RWPE1 (cell line): ENCODE measurements at regions not wholly inside any gene's neighbourhood (a gene's known extent, or its start where the extent isn't known, plus 50 kb on each side); places are given as distances from the start of the nearest gene placed in this dataset.

Experiments
- CTCF ChIA-PET: fragments of 350-600 bp; sonication (Branson Sonifier 250); formaldehyde crosslinking; extraction: SDS; loops from one replicate; lab custom pipeline; 2021; lab: Yijun Ruan, JAX
- POLR2A ChIA-PET: fragments of 400-600 bp; formaldehyde crosslinking; extraction: SDS; loops from one replicate; lab custom pipeline; 2020; ENCODE audit warnings: antibody characterized with exemption; ENCODE audit not compliant: low non-redundant PET; lab: Yijun Ruan, JAX
- DNase-seq: peaks from one replicate; pipeline ENCODE4 v3.0.0; 2012; ENCODE audit warnings: low spot score
- H3K27ac ChIP-seq: fragments of 450-650 bp; 2 replicates; pipeline ENCODE4 v1.5.1; 2017
- TF ChIP-seq, protein P1 (sequence below): fragments of 450-650 bp; conservative IDR thresholded peaks from 2 replicates; pipeline ENCODE4 v1.5.1; 2017; ENCODE audit warnings: low read depth, mild to moderate bottlenecking

DNA sequence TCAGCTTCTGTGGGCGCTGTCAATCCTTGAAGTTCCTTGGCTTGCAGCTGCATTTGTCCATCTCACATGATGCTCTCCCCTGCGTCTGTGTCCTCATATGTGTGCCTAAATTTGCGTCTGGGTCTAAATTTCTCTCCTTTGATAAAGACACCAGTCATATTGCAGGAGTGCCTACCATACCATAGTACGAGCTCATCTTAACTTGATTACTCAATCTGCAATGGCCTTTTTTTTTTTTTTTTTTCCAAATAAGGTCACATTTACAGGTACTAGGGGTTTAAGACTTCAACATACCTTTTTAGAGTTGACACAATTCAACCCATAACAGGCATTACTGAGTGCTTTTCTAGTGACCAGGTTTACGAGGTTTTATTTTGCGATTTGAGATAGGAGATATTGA is 233.3 kb upstream of the TBX3 start:
- no peak for DNase-seq
- H3K27ac ChIP-seq, result no peak overlapping the region
- POLR2A ChIA-PET, result no interaction called here
- CTCF ChIA-PET, result no interaction called here
- TF ChIP-seq, protein P1, sequence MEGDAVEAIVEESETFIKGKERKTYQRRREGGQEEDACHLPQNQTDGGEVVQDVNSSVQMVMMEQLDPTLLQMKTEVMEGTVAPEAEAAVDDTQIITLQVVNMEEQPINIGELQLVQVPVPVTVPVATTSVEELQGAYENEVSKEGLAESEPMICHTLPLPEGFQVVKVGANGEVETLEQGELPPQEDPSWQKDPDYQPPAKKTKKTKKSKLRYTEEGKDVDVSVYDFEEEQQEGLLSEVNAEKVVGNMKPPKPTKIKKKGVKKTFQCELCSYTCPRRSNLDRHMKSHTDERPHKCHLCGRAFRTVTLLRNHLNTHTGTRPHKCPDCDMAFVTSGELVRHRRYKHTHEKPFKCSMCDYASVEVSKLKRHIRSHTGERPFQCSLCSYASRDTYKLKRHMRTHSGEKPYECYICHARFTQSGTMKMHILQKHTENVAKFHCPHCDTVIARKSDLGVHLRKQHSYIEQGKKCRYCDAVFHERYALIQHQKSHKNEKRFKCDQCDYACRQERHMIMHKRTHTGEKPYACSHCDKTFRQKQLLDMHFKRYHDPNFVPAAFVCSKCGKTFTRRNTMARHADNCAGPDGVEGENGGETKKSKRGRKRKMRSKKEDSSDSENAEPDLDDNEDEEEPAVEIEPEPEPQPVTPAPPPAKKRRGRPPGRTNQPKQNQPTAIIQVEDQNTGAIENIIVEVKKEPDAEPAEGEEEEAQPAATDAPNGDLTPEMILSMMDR, result no peak

DNA sequence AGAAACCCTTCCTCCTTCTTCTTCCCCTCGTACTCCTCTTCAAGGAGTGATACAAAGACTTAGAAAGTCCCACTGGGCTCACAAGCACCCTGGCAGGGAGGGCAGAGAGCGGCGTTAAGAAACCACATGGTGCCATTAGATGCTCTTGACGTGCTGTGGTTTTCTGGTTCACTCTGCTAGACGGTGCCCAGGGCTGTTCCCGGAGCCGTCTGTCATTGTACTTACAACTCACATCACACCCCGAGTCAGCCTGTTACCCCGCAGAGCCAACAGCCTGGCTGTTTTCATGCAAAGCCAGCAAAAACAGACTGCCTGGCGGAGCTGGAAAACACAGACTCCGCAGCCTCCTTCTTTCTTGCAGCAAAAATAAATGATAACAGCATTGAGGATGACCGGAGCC is 232.6 kb upstream of the TBX3 start:
- TF ChIP-seq, protein P1, result no peak
- no peak overlapping the region for H3K27ac ChIP-seq
- ChIA-PET CTCF (no interaction called here), POLR2A (no interaction called here)
- DNase-seq, result no peak

DNA sequence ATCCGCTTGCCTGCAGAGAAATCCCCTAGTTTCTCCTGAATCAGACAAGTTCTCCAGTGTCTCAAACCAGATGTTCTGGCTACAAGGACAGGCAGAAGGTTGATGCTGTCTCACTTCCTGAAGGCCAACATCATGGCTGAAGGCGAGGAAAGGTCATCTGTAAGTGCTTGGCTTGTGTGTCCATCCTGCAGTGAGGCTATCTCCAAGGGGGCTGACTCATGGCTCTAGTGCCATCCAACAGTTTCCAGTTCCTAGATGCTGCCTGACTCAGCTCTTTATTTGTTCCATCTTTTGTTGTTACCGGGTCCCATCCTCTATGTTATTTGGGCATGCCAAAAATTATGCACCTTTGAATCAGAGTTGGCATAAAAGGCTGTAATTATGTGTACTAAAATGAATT is 232.1 kb upstream of the TBX3 start:
- TF ChIP-seq, protein P1, result no peak
- no peak for DNase-seq
- no peak overlapping the region for H3K27ac ChIP-seq
- POLR2A ChIA-PET, result no interaction called here
- CTCF ChIA-PET, result no interaction called here

DNA sequence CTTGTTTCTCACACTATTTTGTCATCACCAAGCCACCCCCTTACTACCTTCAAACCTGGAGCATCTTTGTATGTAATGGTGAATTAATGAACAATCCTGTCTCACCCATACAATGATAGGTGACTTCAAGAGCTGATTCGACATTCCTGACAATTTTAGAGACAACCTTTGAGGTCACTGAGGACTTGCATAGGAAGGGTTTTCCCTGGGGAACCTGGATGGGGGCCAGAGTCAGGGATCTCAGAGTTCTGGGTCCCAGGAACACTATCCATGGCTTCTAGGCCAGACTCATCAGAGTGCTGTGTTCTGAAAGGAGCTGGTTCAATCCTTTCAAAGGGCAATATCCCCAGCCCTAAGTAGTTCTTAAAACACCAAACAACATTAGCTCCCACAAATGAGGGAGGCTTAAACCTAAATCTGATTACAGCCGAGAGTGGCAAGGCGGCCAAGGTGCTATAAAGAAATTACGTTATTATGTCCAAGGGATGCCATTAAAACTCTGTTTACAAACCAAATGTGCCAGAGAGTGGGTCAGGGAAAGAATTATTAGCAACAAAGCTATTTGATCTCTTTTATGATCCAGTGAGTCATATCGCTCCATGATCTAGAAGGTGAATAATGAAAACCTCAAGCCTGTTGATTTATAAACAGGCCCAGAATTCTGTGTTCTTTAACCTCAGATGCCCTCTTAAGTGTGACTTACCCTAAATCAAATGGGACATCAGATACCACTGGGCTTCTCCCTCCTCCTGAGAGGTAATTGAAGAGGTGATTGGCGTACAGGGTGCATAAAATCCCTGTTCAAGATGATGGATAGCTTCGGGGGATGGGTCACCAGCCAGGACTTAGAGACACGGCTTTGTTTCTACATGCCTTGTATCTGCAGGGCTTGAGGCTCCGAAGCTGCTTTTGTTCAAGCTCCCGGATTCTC is 230.2 kb upstream of the TBX3 start:
- peak; percentile 80 for DNase-seq
- ChIA-PET POLR2A (no interaction called here), CTCF (interaction anchor here (0.6 kb wide), 1 partner anchor 252 kb away, joined by 3 read pairs; no protein-coding TSS in a partner anchor)
- TF ChIP-seq, protein P1, result no peak
- H3K27ac ChIP-seq, result peak overlapping the region; percentile 69

DNA sequence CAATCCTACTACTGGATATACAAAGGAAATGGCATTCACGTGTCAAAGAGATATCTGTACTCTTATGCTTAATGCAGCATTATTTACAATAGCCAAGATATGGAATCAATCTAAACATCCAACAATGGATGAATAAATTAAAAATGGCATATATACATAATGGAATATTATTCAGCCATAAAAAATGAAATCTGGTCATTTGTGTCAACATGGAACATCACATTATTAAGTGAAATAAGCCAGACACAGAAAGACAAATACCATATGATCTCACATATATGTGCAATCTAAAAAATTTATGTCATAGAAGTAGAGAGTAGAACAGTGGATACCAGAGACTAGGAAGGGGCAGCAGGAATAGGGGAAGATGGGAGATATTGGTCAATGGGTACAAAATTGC is 228.8 kb upstream of the TBX3 start:
- ChIA-PET POLR2A (no interaction called here), CTCF (no interaction called here)
- no peak overlapping the region for H3K27ac ChIP-seq
- DNase-seq, result no peak
- TF ChIP-seq, protein P1, result no peak

DNA sequence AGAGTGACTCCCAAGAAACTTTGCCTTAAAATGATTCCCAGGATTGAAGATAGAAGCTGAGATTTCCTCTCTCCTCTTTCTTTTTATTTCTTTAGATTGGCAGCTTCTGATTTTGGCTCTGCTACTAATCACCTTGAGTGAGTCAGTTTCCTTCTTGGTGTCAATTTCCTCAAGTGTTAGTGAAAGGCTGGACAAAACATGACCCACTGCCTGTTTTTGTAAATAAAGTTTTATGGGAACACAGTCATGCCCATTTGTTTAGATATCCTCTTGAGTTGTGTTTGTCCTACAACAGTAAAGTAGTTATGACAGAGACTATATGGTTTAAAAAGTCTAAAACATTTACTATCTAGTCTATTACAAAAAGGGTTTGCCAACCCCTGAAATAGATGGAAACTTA is 227.2 kb upstream of the TBX3 start:
- POLR2A ChIA-PET, result no interaction called here
- no peak for DNase-seq
- CTCF ChIA-PET, result no interaction called here
- TF ChIP-seq, protein P1, result no peak
- H3K27ac ChIP-seq, result no peak overlapping the region
